HCT116 (cell line): ENCODE measurements at regions not wholly inside any gene's neighbourhood (a gene's known extent, or its start where the extent isn't known, plus 50 kb on each side); places are given as distances from the start of the nearest gene placed in this dataset.

Experiments used
- ATAC-seq: fragments of 200-7000 bp; cut with Tn5 transposase; 2 replicates; pipeline ENCODE4 v1.9.1; 2020; ENCODE audit warnings: mild to moderate bottlenecking, moderate library complexity
- BruUV-seq: library from RNA; stranded (reverse); fragments of 400-500 nt; replicated peaks from 2 replicates; lab custom pipeline; 2021; lab: Mats Ljungman, UMichigan
- CTCF ChIA-PET: fragments of 300-600 bp; sonication (Branson Sonifier 250); formaldehyde crosslinking; loops from one replicate; lab custom pipeline; 2021; ENCODE audit warnings: antibody characterized with exemption; lab: Charles Lee
- POLR2A ChIA-PET: fragments of 300-600, 350-600 bp; sonication (Branson Sonifier 250); formaldehyde crosslinking; loops from one replicate; lab custom pipeline; 2021; ENCODE audit warnings: antibody characterized with exemption; lab: Charles Lee
- RAD21 ChIA-PET, 2 experiments: fragments of 300-600 bp; sonication (Branson Sonifier 250); formaldehyde crosslinking; loops; one replicate each; lab custom pipeline; 2023; ENCODE audit warnings: low total read pairs in 2 of 2; ENCODE audit not compliant: uncharacterized antibody in 2 of 2, unreplicated experiment in 2 of 2, low non-redundant PET in 1 of 2; lab: Charles Lee
- DNase-seq: peaks from one replicate; pipeline ENCODE4 v3.0.0-alpha.2; 2010; ENCODE audit warnings: low read depth, low spot score
- H2AFZ ChIP-seq: fragments of 200-600 bp; shearing (Covaris generic), sonication (generic); 2 replicates; pipeline ENCODE4 v1.6.1; 2017; ENCODE audit warnings: low read depth, mixed run types, mixed read lengths, antibody characterized with exemption, low read length; ENCODE audit not compliant: poor library complexity, severe bottlenecking
- H3K27ac ChIP-seq: 2 replicates; pipeline ENCODE4 v1.5.1; 2012; ENCODE audit warnings: low read depth, low read length
- H3K27me3 ChIP-seq: fragments of 200-600 bp; sonication (generic); 2 replicates; pipeline ENCODE4 v1.6.1; 2016; ENCODE audit warnings: mixed run types, low read length, mixed read lengths; ENCODE audit not compliant: insufficient read depth
- H3K36me3 ChIP-seq, 2 experiments: fragments of 200-500 bp in 1 of 2; fragments of 200-600 bp in 1 of 2; sonication (Bioruptor generic) in 1 of 2; sonication (generic) in 1 of 2; 2 replicates each; pipeline versions ENCODE4 v1.5.1 to v1.6.1; 2014 to 2016; ENCODE audit warnings: low read length in 2 of 2, inconsistent platforms in 1 of 2, mixed read lengths in 1 of 2, mixed run types in 1 of 2; ENCODE audit not compliant: insufficient read depth in 2 of 2, control insufficient read depth in 1 of 2
- H3K4me1 ChIP-seq, 2 experiments: fragments of 200-600 bp in 1 of 2; sonication (generic) in 1 of 2; 2 replicates each; pipeline versions ENCODE4 v1.5.1 to v1.6.1; 2012 to 2017; ENCODE audit warnings: low read length in 2 of 2, inconsistent platforms in 1 of 2, mild to moderate bottlenecking in 1 of 2, mixed read lengths in 1 of 2, mixed run types in 1 of 2, moderate library complexity in 1 of 2; ENCODE audit not compliant: insufficient read depth in 2 of 2, control insufficient read depth in 1 of 2
- H3K4me2 ChIP-seq: fragments of 200-600 bp; sonication (generic); 2 replicates; pipeline ENCODE4 v1.6.1; 2017; ENCODE audit warnings: mixed run types, low read length, mixed read lengths
- H3K4me3 ChIP-seq, 2 experiments: fragments of 200-600 bp in 1 of 2; sonication (generic) in 1 of 2; replicated peaks in 1 of 2; 2 replicates each; pipeline ENCODE4 v1.5.1; 2011 to 2016; ENCODE audit warnings: low read length in 2 of 2, control low read depth in 1 of 2, low read depth in 1 of 2, mild to moderate bottlenecking in 1 of 2, mixed read lengths in 1 of 2, mixed run types in 1 of 2
- H3K79me2 ChIP-seq: fragments of 200-600 bp; sonication (generic); 2 replicates; pipeline ENCODE4 v1.6.1; 2017; ENCODE audit warnings: mild to moderate bottlenecking, mixed run types, low read length, moderate library complexity, mixed read lengths; ENCODE audit not compliant: insufficient read depth
- H3K9ac ChIP-seq: fragments of 200-600 bp; sonication (generic); 2 replicates; pipeline ENCODE4 v1.6.1; 2016; ENCODE audit warnings: low read length, mixed read lengths
- H3K9me2 ChIP-seq: fragments of 200-600 bp; sonication (generic), shearing (Covaris generic); 2 replicates; pipeline ENCODE4 v1.6.1; 2017; ENCODE audit warnings: mixed run types, mild to moderate bottlenecking, moderate library complexity; ENCODE audit not compliant: insufficient read depth
- H3K9me3 ChIP-seq, 2 experiments: fragments of 200-500 bp in 1 of 2; fragments of 200-600 bp in 1 of 2; sonication (Bioruptor generic) in 1 of 2; sonication (generic) in 1 of 2; 2 replicates each; pipeline ENCODE4 v1.6.1; 2014 to 2017; ENCODE audit warnings: low read length in 2 of 2, mixed read lengths in 2 of 2, inconsistent platforms in 1 of 2, low read depth in 1 of 2, mild to moderate bottlenecking in 1 of 2, mixed run types in 1 of 2, moderate library complexity in 1 of 2; ENCODE audit not compliant: control insufficient read depth in 1 of 2, insufficient read depth in 1 of 2
- H4K20me1 ChIP-seq: fragments of 200-600 bp; sonication (generic), shearing (Covaris generic); 2 replicates; pipeline ENCODE4 v1.6.1; 2017; ENCODE audit warnings: mixed run types, mild to moderate bottlenecking, moderate library complexity; ENCODE audit not compliant: insufficient read depth
- EZH2 ChIP-seq: fragments of 200-600 bp; sonication (generic); IDR thresholded peaks from 2 replicates; pipeline ENCODE4 v1.6.1; 2017; ENCODE audit warnings: antibody characterized with exemption, mixed run types
- POLR2A ChIP-seq: IDR thresholded peaks from 2 replicates; pipeline ENCODE4 v1.7.0; 2011; ENCODE audit warnings: borderline replicate concordance; ENCODE audit not compliant: insufficient read depth, insufficient read length; ENCODE audit errors: extremely low read depth
- ZBTB33 ChIP-seq: IDR thresholded peaks from 2 replicates; pipeline ENCODE4 v1.6.1; 2011; ENCODE audit warnings: mild to moderate bottlenecking, low read length, moderate library complexity; ENCODE audit not compliant: insufficient replicate concordance; ENCODE audit errors: extremely low read depth
- intact Hi-C: fragments of 100-400 bp; cut with micrococcal nuclease; formaldehyde crosslinking; loops from 2 replicates; pipeline ENCODE4 v1.10.0; 2022

- H3K9me3 ChIP-seq: no peaks in the 10 kb centered on the region
- ChIA-PET CTCF (interaction anchor here (2.0 kb wide), 1 partner anchor 13 kb away, joined by 6 read pairs; no protein-coding TSS in a partner anchor), POLR2A (interaction anchor here (1.4 kb wide), 1 partner anchor 79 kb away, joined by 4 read pairs; the partner anchor contains the start of gene TNRC6C), RAD21 (no interaction called here)
- H3K27me3 ChIP-seq: peaks cover 13% of the 10 kb centered on the region; the same call in 1 of the 2 replicates
- no peaks in the 10 kb centered on the region for H3K79me2 ChIP-seq
- H3K9me2 ChIP-seq: no peaks in the 10 kb centered on the region
- H3K36me3 ChIP-seq: no peaks in the 10 kb centered on the region
- DNase-seq: no peak
- no peak overlapping the region for H2AFZ ChIP-seq
- no TSS peak for BruUV-seq
- H4K20me1 ChIP-seq: no peaks in the 10 kb centered on the region
- TF ChIP-seq EZH2: no peak
- H3K4me1 ChIP-seq: peaks cover 4 to 27% of the 10 kb centered on the region in 2 experiments; a peak in 3 of 4 replicates
- intact Hi-C loops: no loop called here
- no peak overlapping the region for H3K27ac ChIP-seq
- no peak for ATAC-seq
- H3K4me3 ChIP-seq: no peak overlapping the region
- H3K9ac ChIP-seq: no peak overlapping the region
- H3K4me2 ChIP-seq: no peak overlapping the region
Observed at GRCh38 chr17:77879226-77879895, 79.1 kb upstream of the TNRC6C start.

- H3K4me1 ChIP-seq: peaks cover 4 to 27% of the 10 kb centered on the region in 2 experiments; a peak in 3 of 4 replicates
- no peaks in the 10 kb centered on the region for H3K9me3 ChIP-seq
- no peak overlapping the region for H3K27ac ChIP-seq
- H3K9ac ChIP-seq: no peak overlapping the region
- ChIA-PET POLR2A (no interaction called here), CTCF (interaction anchor here (1.3 kb wide), 1 partner anchor 13 kb away, joined by 4 read pairs; no protein-coding TSS in a partner anchor), RAD21 (no interaction called here)
- peaks cover 17% of the 10 kb centered on the region; the same call in 1 of the 2 replicates for H3K27me3 ChIP-seq
- no peak overlapping the region for H2AFZ ChIP-seq
- no peak overlapping the region for H3K4me2 ChIP-seq
- no TSS peak for BruUV-seq
- no peaks in the 10 kb centered on the region for H3K36me3 ChIP-seq
- H3K79me2 ChIP-seq: no peaks in the 10 kb centered on the region
- ATAC-seq: no peak
- H3K4me3 ChIP-seq: no peak overlapping the region
- no peaks in the 10 kb centered on the region for H3K9me2 ChIP-seq
- DNase-seq: no peak
- TF ChIP-seq POLR2A (no peak), ZBTB33 (no peak)
- H4K20me1 ChIP-seq: no peaks in the 10 kb centered on the region
- intact Hi-C loops: no loop called here
Observed at GRCh38 chr17:77879896-77880280, 78.6 kb upstream of the TNRC6C start.
